ENCODE measurements at regions not wholly inside any gene's neighbourhood (a gene's known extent, or its start where the extent isn't known, plus 50 kb on each side); places are given as distances from the start of the nearest gene placed in this dataset.

DNA sequence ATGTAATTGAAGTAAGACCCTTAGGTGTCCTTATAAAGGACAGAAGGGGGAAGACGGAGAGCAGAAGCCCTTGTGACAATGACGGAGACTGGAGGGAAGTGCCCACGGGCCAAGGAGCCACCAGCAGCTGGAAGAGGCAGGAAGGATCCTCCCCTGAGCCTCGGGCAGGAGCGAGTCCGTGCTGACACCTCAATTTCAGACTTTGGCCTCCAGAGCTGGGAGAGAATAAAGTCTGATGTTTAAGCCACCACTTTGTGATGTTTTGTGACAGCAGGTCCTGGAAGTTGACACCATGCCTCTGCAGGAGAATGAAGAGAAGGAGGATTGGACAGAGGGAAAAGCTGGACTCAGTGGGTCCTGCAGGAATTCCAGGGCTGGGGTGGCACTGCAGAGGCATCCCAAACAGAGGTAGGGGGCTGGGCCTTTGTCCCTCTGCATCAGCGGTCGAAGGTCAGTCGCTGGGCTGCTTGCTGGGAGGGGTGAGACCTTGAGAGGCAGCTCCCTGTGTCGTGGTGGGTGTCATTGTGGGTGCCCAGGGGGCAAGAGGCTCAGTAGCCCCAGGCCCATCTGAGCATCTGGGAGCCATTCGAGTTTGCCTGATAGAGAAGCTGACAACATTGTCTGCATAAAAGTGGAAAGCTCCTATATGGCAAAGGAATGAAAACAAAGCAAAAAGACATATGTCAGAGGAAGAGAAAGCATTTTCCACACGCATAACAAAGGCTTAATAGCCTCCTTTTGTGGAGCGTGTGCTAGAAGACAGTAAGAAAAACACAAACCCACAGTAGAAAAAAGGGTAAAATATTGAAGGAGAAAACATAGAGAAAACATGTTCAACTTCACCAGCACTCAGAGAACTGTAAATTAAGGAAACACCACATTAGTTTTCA, 68.8 kb downstream of the RTL6 start:
- TF ChIP-seq, protein P1, sequence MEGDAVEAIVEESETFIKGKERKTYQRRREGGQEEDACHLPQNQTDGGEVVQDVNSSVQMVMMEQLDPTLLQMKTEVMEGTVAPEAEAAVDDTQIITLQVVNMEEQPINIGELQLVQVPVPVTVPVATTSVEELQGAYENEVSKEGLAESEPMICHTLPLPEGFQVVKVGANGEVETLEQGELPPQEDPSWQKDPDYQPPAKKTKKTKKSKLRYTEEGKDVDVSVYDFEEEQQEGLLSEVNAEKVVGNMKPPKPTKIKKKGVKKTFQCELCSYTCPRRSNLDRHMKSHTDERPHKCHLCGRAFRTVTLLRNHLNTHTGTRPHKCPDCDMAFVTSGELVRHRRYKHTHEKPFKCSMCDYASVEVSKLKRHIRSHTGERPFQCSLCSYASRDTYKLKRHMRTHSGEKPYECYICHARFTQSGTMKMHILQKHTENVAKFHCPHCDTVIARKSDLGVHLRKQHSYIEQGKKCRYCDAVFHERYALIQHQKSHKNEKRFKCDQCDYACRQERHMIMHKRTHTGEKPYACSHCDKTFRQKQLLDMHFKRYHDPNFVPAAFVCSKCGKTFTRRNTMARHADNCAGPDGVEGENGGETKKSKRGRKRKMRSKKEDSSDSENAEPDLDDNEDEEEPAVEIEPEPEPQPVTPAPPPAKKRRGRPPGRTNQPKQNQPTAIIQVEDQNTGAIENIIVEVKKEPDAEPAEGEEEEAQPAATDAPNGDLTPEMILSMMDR (IDR thresholded peaks at IDR 0.05; ENCODE audit: control extremely low read depth, extremely low read depth, low read depth, missing control alignments), result no peak
- no peak for DNase-seq (ENCODE audit: extremely low spot score)
- POLR2A ChIA-PET, result interaction anchor here (0.7 kb wide), 1 partner anchor 145 kb away, joined by 3 read pairs; no protein-coding TSS in a partner anchor
- CTCF ChIA-PET, result no interaction called here

DNA sequence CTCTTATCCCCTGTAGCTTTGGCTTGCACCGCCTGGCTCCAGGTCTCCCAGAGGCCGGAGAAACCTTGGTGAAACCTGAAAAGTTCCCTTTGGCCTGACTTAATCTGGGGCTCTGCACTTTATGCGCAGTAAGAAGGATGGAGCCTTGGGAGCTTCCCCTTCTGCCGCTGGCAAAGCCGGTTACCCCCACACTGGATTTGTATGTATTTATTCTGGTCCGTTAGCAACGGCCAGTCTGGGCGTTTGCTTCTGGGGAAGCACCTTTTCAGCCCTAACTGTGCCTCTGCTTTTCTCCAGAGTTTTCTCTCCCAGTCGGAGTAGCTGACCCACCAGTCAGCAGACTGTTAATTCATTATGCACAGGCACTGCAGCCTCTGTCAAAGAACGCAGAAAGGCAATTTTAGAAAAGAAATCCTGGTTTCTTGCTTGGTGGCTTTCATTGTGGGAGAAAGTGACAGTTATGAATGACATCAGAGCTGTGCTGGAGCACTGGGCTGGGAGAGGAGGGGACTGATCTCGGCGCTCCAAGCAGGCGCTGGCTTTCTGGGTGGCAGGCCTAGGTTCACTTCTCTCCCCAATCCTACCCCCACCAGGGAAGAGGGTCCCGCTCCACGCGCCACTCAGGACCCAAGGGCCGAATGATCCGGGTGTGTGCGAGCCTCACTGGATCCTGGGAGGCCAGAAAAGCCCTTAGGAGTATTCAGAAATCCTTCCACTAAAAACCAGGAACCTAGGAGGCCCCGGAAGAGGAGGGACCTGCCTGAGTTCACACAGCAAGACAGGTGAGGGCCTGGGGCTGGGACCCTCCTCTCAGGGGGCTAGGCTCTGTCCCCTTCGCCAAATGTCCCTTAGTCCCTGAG, 70.2 kb downstream of the RTL6 start:
- TF ChIP-seq, protein P1 (IDR thresholded peaks at IDR 0.05; ENCODE audit: control extremely low read depth, extremely low read depth, low read depth, missing control alignments), result no peak
- no peak for DNase-seq (ENCODE audit: extremely low spot score)
- ChIA-PET POLR2A (no interaction called here), CTCF (no interaction called here)

GRCh38 chr22:44426981-44427380, 71.1 kb downstream of the RTL6 start:
- ChIA-PET CTCF (no interaction called here), POLR2A (no interaction called here)
- DNase-seq (ENCODE audit: extremely low spot score), result no peak
- TF ChIP-seq, protein P1 (IDR thresholded peaks at IDR 0.05; ENCODE audit: control extremely low read depth, extremely low read depth, low read depth, missing control alignments), result no peak

DNA sequence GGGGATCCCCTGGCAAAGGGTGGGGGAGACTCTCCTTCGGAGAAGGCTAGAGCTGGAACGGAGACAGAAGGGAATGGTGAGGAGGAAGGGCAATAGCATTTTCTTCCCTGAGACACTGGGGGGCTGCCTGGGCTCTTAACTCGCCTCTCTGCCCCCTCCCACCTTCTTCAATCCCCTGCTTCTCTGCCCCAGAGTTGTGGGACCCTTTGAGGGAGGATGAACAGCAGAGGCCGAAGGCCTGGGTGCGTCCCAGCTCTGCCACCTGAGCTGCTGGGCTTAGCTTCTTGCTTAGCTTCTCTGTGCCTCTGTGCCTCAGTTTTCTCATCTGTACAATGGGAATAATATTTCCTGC, 72.4 kb downstream of the RTL6 start:
- ChIA-PET CTCF (no interaction called here), POLR2A (no interaction called here)
- TF ChIP-seq, protein P1 (IDR thresholded peaks at IDR 0.05; ENCODE audit: control extremely low read depth, extremely low read depth, low read depth, missing control alignments), result no peak
- no peak for DNase-seq (ENCODE audit: extremely low spot score)

- CTCF ChIA-PET, result no interaction called here
- DNase-seq (ENCODE audit: extremely low spot score), result no peak
- TF ChIP-seq, protein P1 (IDR thresholded peaks at IDR 0.05; ENCODE audit: control extremely low read depth, extremely low read depth, low read depth, missing control alignments), result no peak
- POLR2A ChIA-PET, result no interaction called here
These were observed 73.0 kb downstream of the RTL6 start for GRCh38 chr22:44424867-44425693.

DNA sequence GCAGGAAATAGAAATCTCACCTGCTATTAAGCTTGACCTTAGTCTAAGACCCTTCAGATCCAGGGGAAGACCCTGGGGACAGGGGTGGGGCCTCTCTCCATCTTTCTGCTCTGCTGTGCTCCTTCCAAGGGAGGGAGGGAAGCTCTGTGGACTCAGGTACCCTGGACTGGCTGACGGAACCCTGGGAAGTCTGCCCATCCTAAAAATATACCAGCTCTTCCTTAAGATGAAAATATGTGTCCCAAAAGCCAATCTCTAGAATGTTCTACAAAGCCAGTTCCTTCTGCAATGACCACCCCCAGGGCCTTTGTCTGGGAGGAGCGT, 73.7 kb downstream of the RTL6 start:
- CTCF ChIA-PET, result no interaction called here
- POLR2A ChIA-PET, result no interaction called here

More for the DNA sequence above, 73.7 kb downstream of the RTL6 start:
- TF ChIP-seq, protein P1 (IDR thresholded peaks at IDR 0.05; ENCODE audit: control extremely low read depth, extremely low read depth, low read depth, missing control alignments), result no peak
- DNase-seq (ENCODE audit: extremely low spot score), result no peak

Data from GM10248 (cell line).